ENCODE measurements at regions not wholly inside any gene's neighbourhood (a gene's known extent, or its start where the extent isn't known, plus 50 kb on each side); places are given as distances from the start of the nearest gene placed in this dataset.
A peak's percentile ranks its signal among the peaks of the same experiment; 100 is the strongest.

GRCh38 chr3:43855674-43856299 lies 165.0 kb downstream of the ABHD5 start:
- ChIA-PET CTCF (interaction anchor here (0.6 to 2.5 kb wide), 28 partner anchors 9 to 480 kb away, joined by 3 to 83 read pairs (median 4); no protein-coding TSS in a partner anchor), POLR2A (interaction anchor here (1.2 kb wide), 1 partner anchor 17 kb away, joined by 4 read pairs; no protein-coding TSS in a partner anchor)
- peak; percentile 24 for DNase-seq (ENCODE audit: low read depth, low spot score)
- H3K9me3 ChIP-seq (ENCODE audit: control insufficient read depth, insufficient read depth, low read length), result no peaks in the 10 kb centered on the region
- no peak overlapping the region for H3K27ac ChIP-seq (ENCODE audit: low read depth, low read length)
- H3K4me3 ChIP-seq (ENCODE audit: low read depth, low read length), result no peak overlapping the region
- TF ChIP-seq, protein P1, sequence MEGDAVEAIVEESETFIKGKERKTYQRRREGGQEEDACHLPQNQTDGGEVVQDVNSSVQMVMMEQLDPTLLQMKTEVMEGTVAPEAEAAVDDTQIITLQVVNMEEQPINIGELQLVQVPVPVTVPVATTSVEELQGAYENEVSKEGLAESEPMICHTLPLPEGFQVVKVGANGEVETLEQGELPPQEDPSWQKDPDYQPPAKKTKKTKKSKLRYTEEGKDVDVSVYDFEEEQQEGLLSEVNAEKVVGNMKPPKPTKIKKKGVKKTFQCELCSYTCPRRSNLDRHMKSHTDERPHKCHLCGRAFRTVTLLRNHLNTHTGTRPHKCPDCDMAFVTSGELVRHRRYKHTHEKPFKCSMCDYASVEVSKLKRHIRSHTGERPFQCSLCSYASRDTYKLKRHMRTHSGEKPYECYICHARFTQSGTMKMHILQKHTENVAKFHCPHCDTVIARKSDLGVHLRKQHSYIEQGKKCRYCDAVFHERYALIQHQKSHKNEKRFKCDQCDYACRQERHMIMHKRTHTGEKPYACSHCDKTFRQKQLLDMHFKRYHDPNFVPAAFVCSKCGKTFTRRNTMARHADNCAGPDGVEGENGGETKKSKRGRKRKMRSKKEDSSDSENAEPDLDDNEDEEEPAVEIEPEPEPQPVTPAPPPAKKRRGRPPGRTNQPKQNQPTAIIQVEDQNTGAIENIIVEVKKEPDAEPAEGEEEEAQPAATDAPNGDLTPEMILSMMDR (IDR thresholded peaks at IDR 0.05; ENCODE audit: low read depth, low read length), result peak; percentile 69
- H3K27me3 ChIP-seq (ENCODE audit: control insufficient read depth, insufficient read depth, low read length), result no peaks in the 10 kb centered on the region

- no peaks in the 10 kb centered on the region for H3K9me3 ChIP-seq (ENCODE audit: control insufficient read depth, insufficient read depth, low read length)
- CTCF ChIA-PET, result interaction anchor here (0.6 to 2.5 kb wide), 22 partner anchors 9 to 479 kb away, joined by 3 to 83 read pairs (median 6); no protein-coding TSS in a partner anchor
- TF ChIP-seq, protein P1 (IDR thresholded peaks at IDR 0.05; ENCODE audit: low read depth, low read length), result no peak
Observed at GRCh38 chr3:43856351-43856750, 165.6 kb downstream of the ABHD5 start.

GRCh38 chr3:43856761-43857160 lies 166.0 kb downstream of the ABHD5 start:
- Histone ChIP-seq H3K9me3 (ENCODE audit: control insufficient read depth, insufficient read depth, low read length) (no peaks in the 10 kb centered on the region), H3K27me3 (ENCODE audit: control insufficient read depth, insufficient read depth, low read length) (no peaks in the 10 kb centered on the region), H3K27ac (ENCODE audit: low read depth, low read length) (no peak overlapping the region), H3K4me3 (ENCODE audit: low read depth, low read length) (no peak overlapping the region)
- ChIA-PET CTCF (interaction anchor here (1.2 to 2.5 kb wide), 6 partner anchors 10 to 246 kb away, joined by 3 to 83 read pairs (median 8); no protein-coding TSS in a partner anchor), POLR2A (interaction anchor here (1.2 to 1.4 kb wide), 2 partner anchors 14 to 16 kb away, joined by 4 read pairs; no protein-coding TSS in a partner anchor)
- DNase-seq (ENCODE audit: low read depth, low spot score), result no peak
- TF ChIP-seq, protein P1 (IDR thresholded peaks at IDR 0.05; ENCODE audit: low read depth, low read length), result no peak

More at GRCh38 chr3:43856351-43856750, 165.6 kb downstream of the ABHD5 start:
- no peak for DNase-seq (ENCODE audit: low read depth, low spot score)
- POLR2A ChIA-PET, result interaction anchor here (1.2 kb wide), 1 partner anchor 16 kb away, joined by 4 read pairs; no protein-coding TSS in a partner anchor
- Histone ChIP-seq H3K4me3 (ENCODE audit: low read depth, low read length) (no peak overlapping the region), H3K27me3 (ENCODE audit: control insufficient read depth, insufficient read depth, low read length) (no peaks in the 10 kb centered on the region), H3K27ac (ENCODE audit: low read depth, low read length) (no peak overlapping the region)

GRCh38 chr3:43857361-43858293 lies 166.9 kb downstream of the ABHD5 start:
- ChIA-PET POLR2A (interaction anchor here (0.6 to 1.4 kb wide), 2 partner anchors 13 to 36 kb away, joined by 3 to 4 read pairs; no protein-coding TSS in a partner anchor), CTCF (interaction anchor here (0.7 to 2.3 kb wide), 3 partner anchors 10 to 990 kb away, joined by 3 to 5 read pairs (median 4); no protein-coding TSS in a partner anchor)
- Histone ChIP-seq H3K27me3 (ENCODE audit: control insufficient read depth, insufficient read depth, low read length) (no peaks in the 10 kb centered on the region), H3K9me3 (ENCODE audit: control insufficient read depth, insufficient read depth, low read length) (no peaks in the 10 kb centered on the region), H3K4me3 (ENCODE audit: low read depth, low read length) (no peak overlapping the region), H3K27ac (ENCODE audit: low read depth, low read length) (no peak overlapping the region)
- DNase-seq (ENCODE audit: low read depth, low spot score), result no peak
- TF ChIP-seq, protein P1 (IDR thresholded peaks at IDR 0.05; ENCODE audit: low read depth, low read length), result no peak

All from AG04450 (cell line).